ENCODE measurements at regions not wholly inside any gene's neighbourhood (a gene's known extent, or its start where the extent isn't known, plus 50 kb on each side); places are given as distances from the start of the nearest gene placed in this dataset.

- peaks cover 8% of the 10 kb centered on the region for H3K4me1 ChIP-seq
- no peaks in the 10 kb centered on the region for H3K9me3 ChIP-seq
- intact Hi-C loops (cut with DNase I): loop anchor here (5.0 kb wide), 1 partner anchor 879 kb away; no protein-coding TSS in a partner anchor
- H3K4me3 ChIP-seq: no peak overlapping the region
- DNase-seq (ENCODE audit: extremely low spot score in 2 of 2): no peak
- peak overlapping the region; percentile 32 for H3K27ac ChIP-seq
- TF ChIP-seq POLR2A (IDR thresholded peaks at IDR 0.05) (no peak), CTCF (IDR thresholded peaks at IDR 0.05) (no peak), POLR2AphosphoS5 (IDR thresholded peaks at IDR 0.05; ENCODE audit: insufficient read depth in 1 of 2, low read depth in 1 of 2) (no peak)
- no peaks in the 10 kb centered on the region for H3K36me3 ChIP-seq
- H3K27me3 ChIP-seq: no peaks in the 10 kb centered on the region
Measured at GRCh38 chr5:67293226-67293625, 96.6 kb upstream of the CD180 start.

- Histone ChIP-seq H3K4me1 (peaks cover 14% of the 10 kb centered on the region), H3K9me3 (no peaks in the 10 kb centered on the region), H3K36me3 (no peaks in the 10 kb centered on the region), H3K4me3 (no peak overlapping the region), H3K27me3 (no peaks in the 10 kb centered on the region), H3K27ac (no peak overlapping the region)
- no peak for TF ChIP-seq POLR2AphosphoS5 (IDR thresholded peaks at IDR 0.05; ENCODE audit: insufficient read depth in 1 of 2, low read depth in 1 of 2)
- TF ChIP-seq POLR2A (IDR thresholded peaks at IDR 0.05): no peak
- TF ChIP-seq CTCF (IDR thresholded peaks at IDR 0.05): no peak
- no peak for DNase-seq (ENCODE audit: extremely low spot score in 2 of 2)
- intact Hi-C loops (cut with DNase I): loop anchor here (5.0 kb wide), 1 partner anchor 880 kb away; no protein-coding TSS in a partner anchor
Measured at GRCh38 chr5:67292201-67292940, 95.8 kb upstream of the CD180 start.

GRCh38 chr5:67291671-67292070 is 95.1 kb upstream of the CD180 start:
- peak overlapping the region; percentile 20 for H3K27ac ChIP-seq
- H3K36me3 ChIP-seq: no peaks in the 10 kb centered on the region
- no peak overlapping the region for H3K4me3 ChIP-seq
- no peaks in the 10 kb centered on the region for H3K9me3 ChIP-seq
- H3K27me3 ChIP-seq: no peaks in the 10 kb centered on the region
- no peak for DNase-seq (ENCODE audit: extremely low spot score in 2 of 2)
- TF ChIP-seq POLR2A (IDR thresholded peaks at IDR 0.05): no peak
- no peak for TF ChIP-seq CTCF (IDR thresholded peaks at IDR 0.05)
- no peak for TF ChIP-seq POLR2AphosphoS5 (IDR thresholded peaks at IDR 0.05; ENCODE audit: insufficient read depth in 1 of 2, low read depth in 1 of 2)
- peaks cover 14% of the 10 kb centered on the region for H3K4me1 ChIP-seq
- intact Hi-C loops (cut with DNase I): loop anchor here (5.0 kb wide), 1 partner anchor 881 kb away; no protein-coding TSS in a partner anchor

GRCh38 chr5:67291066-67291465 is 94.5 kb upstream of the CD180 start:
- Histone ChIP-seq H3K4me1 (peaks cover 14% of the 10 kb centered on the region), H3K4me3 (no peak overlapping the region), H3K36me3 (no peaks in the 10 kb centered on the region), H3K27me3 (no peaks in the 10 kb centered on the region), H3K27ac (peak overlapping the region; percentile 33), H3K9me3 (no peaks in the 10 kb centered on the region)
- DNase-seq (ENCODE audit: extremely low spot score in 2 of 2): no peak
- intact Hi-C loops (cut with DNase I): loop anchor here (5.0 kb wide), 1 partner anchor 881 kb away; no protein-coding TSS in a partner anchor
- TF ChIP-seq CTCF (IDR thresholded peaks at IDR 0.05) (no peak), POLR2A (IDR thresholded peaks at IDR 0.05) (no peak), POLR2AphosphoS5 (IDR thresholded peaks at IDR 0.05; ENCODE audit: insufficient read depth in 1 of 2, low read depth in 1 of 2) (no peak)

- H3K27ac ChIP-seq: peak overlapping the region; percentile 33
- H3K4me3 ChIP-seq: no peak overlapping the region
- intact Hi-C loops (cut with DNase I): loop anchor here (5.0 kb wide), 1 partner anchor 882 kb away; no protein-coding TSS in a partner anchor
- H3K27me3 ChIP-seq: no peaks in the 10 kb centered on the region
- no peaks in the 10 kb centered on the region for H3K9me3 ChIP-seq
- H3K4me1 ChIP-seq: peaks cover 14% of the 10 kb centered on the region
- no peak for DNase-seq (ENCODE audit: extremely low spot score in 2 of 2)
- H3K36me3 ChIP-seq: no peaks in the 10 kb centered on the region
- TF ChIP-seq CTCF (IDR thresholded peaks at IDR 0.05): no peak
- TF ChIP-seq POLR2A (IDR thresholded peaks at IDR 0.05): no peak
- TF ChIP-seq POLR2AphosphoS5 (IDR thresholded peaks at IDR 0.05; ENCODE audit: insufficient read depth in 1 of 2, low read depth in 1 of 2): no peak
Measured at GRCh38 chr5:67290655-67291054, 94.1 kb upstream of the CD180 start.

Measured in vagina (tissue), 2 donors.